Fibroblast of villous mesenchyme (primary cell): ENCODE measurements at regions not wholly inside any gene's neighbourhood (a gene's known extent, or its start where the extent isn't known, plus 50 kb on each side); places are given as distances from the start of the nearest gene placed in this dataset.

Source experiments
- DNase-seq: peaks from one replicate; pipeline ENCODE4 v3.0.0-alpha.2; 2010; ENCODE audit warnings: low read depth
- H3K4me3 ChIP-seq: 2 replicates; pipeline ENCODE4 v1.5.1; 2011; ENCODE audit warnings: low read depth, mild to moderate bottlenecking, low read length
- CTCF ChIP-seq: IDR thresholded peaks from 2 replicates; pipeline ENCODE4 v1.5.1; 2012; ENCODE audit warnings: low read depth, mild to moderate bottlenecking, low read length; ENCODE audit not compliant: insufficient read depth

- H3K4me3 ChIP-seq = no peak overlapping the region
- TF ChIP-seq CTCF = no peak
- no peak for DNase-seq
Measured at GRCh38 chr10:31614611-31615010, 295.6 kb downstream of the ZEB1 start.

DNA sequence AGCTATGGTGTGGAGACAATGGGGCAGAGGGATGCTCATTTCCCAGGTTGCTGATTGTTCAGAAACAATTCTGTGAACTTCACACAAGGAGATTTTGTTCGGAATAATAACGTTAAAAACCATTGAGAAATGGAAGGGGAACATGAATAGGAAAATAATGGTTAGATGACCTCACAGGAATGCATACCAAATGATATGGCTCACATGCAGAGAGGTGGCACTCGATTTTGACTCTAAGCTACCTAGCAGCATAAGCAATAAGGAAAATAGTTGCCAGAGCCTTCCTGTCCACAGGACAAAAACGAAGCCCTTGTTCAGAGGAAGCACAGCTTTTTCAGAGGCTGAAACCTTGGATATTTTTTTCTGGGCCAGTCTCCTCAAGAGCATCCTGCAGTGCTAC, 293.1 kb downstream of the ZEB1 start:
- no peak for DNase-seq
- H3K4me3 ChIP-seq = no peak overlapping the region
- no peak for TF ChIP-seq CTCF

- DNase-seq = no peak
- no peak overlapping the region for H3K4me3 ChIP-seq
- no peak for TF ChIP-seq CTCF
Measured at GRCh38 chr10:31611161-31611560, 292.1 kb downstream of the ZEB1 start.

- no peak for TF ChIP-seq CTCF
- DNase-seq = no peak
- H3K4me3 ChIP-seq = no peak overlapping the region
Measured at GRCh38 chr10:31607481-31607880, 288.5 kb downstream of the ZEB1 start.

DNA sequence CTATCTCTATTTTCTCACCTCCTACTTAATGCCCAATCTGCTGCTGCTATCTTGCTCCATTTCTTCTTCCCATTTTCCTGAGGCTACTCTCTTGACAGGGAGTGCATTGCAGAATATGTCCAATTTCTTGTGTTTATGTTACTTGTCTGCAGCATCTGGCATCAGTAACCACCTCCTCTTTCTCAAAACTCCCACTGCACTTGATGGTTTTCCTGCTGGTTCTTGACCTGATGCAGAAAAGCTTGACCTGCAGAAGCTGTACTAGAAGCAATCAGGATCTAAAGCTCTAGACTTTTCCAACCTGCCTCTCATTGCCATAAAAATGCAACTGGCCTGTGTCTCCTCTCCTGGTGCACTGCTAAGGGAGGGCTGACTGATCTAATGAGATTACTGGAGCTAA, 287.8 kb downstream of the ZEB1 start:
- no peak overlapping the region for H3K4me3 ChIP-seq
- peak; percentile 41 for DNase-seq
- no peak for TF ChIP-seq CTCF

GRCh38 chr10:31605861-31606525, 287.0 kb downstream of the ZEB1 start:
- TF ChIP-seq CTCF = no peak
- peak; percentile 56 for DNase-seq
- no peak overlapping the region for H3K4me3 ChIP-seq

GRCh38 chr10:31605426-31605825, 286.4 kb downstream of the ZEB1 start:
- H3K4me3 ChIP-seq = no peak overlapping the region
- DNase-seq = no peak
- TF ChIP-seq CTCF = no peak
